ENCODE measurements at regions not wholly inside any gene's neighbourhood (a gene's known extent, or its start where the extent isn't known, plus 50 kb on each side); places are given as distances from the start of the nearest gene placed in this dataset.

- no peak for DNase-seq
These were observed 205.9 kb downstream of the IKZF2 start for GRCh38 chr2:212945526-212945925.

- no peak for DNase-seq
These were observed 208.1 kb downstream of the IKZF2 start for GRCh38 chr2:212943351-212943750.

GRCh38 chr2:212941361-212941760, 210.1 kb downstream of the IKZF2 start:
- no peak for DNase-seq

GRCh38 chr2:212940816-212941215, 210.6 kb downstream of the IKZF2 start:
- no peak for DNase-seq

- no peak for DNase-seq
These were observed 211.5 kb downstream of the IKZF2 start for GRCh38 chr2:212939777-212940531.

- DNase-seq = no peak
These were observed 213.1 kb downstream of the IKZF2 start for GRCh38 chr2:212938144-212938793.

GRCh38 chr2:212936572-212936971, 214.8 kb downstream of the IKZF2 start:
- no peak for DNase-seq

GRCh38 chr2:212935752-212936151, 215.7 kb downstream of the IKZF2 start:
- no peak for DNase-seq

GRCh38 chr2:212931271-212931670, 220.1 kb downstream of the IKZF2 start:
- DNase-seq = no peak

GRCh38 chr2:212930556-212931260, 220.7 kb downstream of the IKZF2 start:
- DNase-seq = no peak

GRCh38 chr2:212929971-212930370, 221.4 kb downstream of the IKZF2 start:
- no peak for DNase-seq

- DNase-seq = no peak
These were observed 222.3 kb downstream of the IKZF2 start for GRCh38 chr2:212929116-212929515.

GRCh38 chr2:212928681-212929080, 222.7 kb downstream of the IKZF2 start:
- DNase-seq = no peak

GRCh38 chr2:212926940-212927339, 224.5 kb downstream of the IKZF2 start:
- DNase-seq = no peak

- no peak for DNase-seq
These were observed 228.0 kb downstream of the IKZF2 start for GRCh38 chr2:212923393-212923792.

GRCh38 chr2:212922701-212923100, 228.7 kb downstream of the IKZF2 start:
- DNase-seq = no peak

GRCh38 chr2:212921711-212922110, 229.7 kb downstream of the IKZF2 start:
- DNase-seq = no peak

GRCh38 chr2:212921061-212921460, 230.4 kb downstream of the IKZF2 start:
- DNase-seq = no peak

- DNase-seq = no peak
These were observed 232.2 kb downstream of the IKZF2 start for GRCh38 chr2:212919238-212919637.

- DNase-seq = no peak
These were observed 233.1 kb downstream of the IKZF2 start for GRCh38 chr2:212918336-212918735.

- DNase-seq = no peak
These were observed 236.2 kb downstream of the IKZF2 start for GRCh38 chr2:212915121-212915782.

GRCh38 chr2:212914392-212914791, 237.0 kb downstream of the IKZF2 start:
- no peak for DNase-seq

- DNase-seq = no peak
These were observed 237.6 kb downstream of the IKZF2 start for GRCh38 chr2:212913640-212914306.
